Sigmoid colon (tissue), 4 donors: ENCODE measurements at regions not wholly inside any gene's neighbourhood (a gene's known extent, or its start where the extent isn't known, plus 50 kb on each side); places are given as distances from the start of the nearest gene placed in this dataset.

Source experiments
- EP300 ChIP-seq, 4 donors: sonication (generic); formaldehyde crosslinking; IDR thresholded peaks; one replicate each; pipeline ENCODE4 v1.6.1; 2017; ENCODE audit warnings: antibody characterized with exemption in 4 of 4
- POLR2A ChIP-seq, 2 donors: fragments of 450-650 bp; IDR thresholded peaks; one replicate each; pipeline ENCODE4 v1.6.1; 2016; ENCODE audit warnings: antibody characterized with exemption in 2 of 2, mild to moderate bottlenecking in 2 of 2, moderate library complexity in 2 of 2
- TF ChIP-seq, protein P1 (sequence below), 4 experiments: fragments of 450-650 bp in 3 of 4; fragments of 200-600 bp in 1 of 4; IDR thresholded peaks; one replicate each; pipeline ENCODE4 v1.5.1; 2016 to 2019; ENCODE audit warnings: antibody characterized with exemption in 4 of 4, mild to moderate bottlenecking in 3 of 4, moderate library complexity in 2 of 4

DNA sequence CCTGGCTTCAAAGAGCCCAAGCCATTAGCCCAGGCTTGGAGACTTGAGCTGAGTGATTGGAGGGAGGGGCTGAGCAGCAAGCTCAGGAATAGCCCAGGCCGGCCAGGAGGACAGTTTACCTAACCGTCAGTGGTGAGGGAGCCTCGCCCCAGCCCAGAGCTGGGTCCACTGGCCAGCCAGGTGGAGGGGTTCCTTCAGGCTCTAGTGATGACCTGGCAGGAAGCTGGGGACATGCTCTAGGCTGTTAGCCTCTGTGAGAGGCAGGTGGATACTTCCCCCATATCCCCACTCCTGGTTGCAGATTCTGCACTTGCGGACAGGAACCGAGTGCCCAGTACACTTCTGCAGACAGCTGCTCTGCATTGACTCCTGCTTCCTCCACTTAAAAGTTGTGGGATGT, 61.2 kb upstream of the ANTXRL start:
- TF ChIP-seq, protein P1, sequence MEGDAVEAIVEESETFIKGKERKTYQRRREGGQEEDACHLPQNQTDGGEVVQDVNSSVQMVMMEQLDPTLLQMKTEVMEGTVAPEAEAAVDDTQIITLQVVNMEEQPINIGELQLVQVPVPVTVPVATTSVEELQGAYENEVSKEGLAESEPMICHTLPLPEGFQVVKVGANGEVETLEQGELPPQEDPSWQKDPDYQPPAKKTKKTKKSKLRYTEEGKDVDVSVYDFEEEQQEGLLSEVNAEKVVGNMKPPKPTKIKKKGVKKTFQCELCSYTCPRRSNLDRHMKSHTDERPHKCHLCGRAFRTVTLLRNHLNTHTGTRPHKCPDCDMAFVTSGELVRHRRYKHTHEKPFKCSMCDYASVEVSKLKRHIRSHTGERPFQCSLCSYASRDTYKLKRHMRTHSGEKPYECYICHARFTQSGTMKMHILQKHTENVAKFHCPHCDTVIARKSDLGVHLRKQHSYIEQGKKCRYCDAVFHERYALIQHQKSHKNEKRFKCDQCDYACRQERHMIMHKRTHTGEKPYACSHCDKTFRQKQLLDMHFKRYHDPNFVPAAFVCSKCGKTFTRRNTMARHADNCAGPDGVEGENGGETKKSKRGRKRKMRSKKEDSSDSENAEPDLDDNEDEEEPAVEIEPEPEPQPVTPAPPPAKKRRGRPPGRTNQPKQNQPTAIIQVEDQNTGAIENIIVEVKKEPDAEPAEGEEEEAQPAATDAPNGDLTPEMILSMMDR (IDR thresholded peaks at IDR 0.05), result no peak
- TF ChIP-seq POLR2A (IDR thresholded peaks at IDR 0.05) (no peak), EP300 (IDR thresholded peaks at IDR 0.05) (no peak)
